ENCODE measurements at regions not wholly inside any gene's neighbourhood (a gene's known extent, or its start where the extent isn't known, plus 50 kb on each side); places are given as distances from the start of the nearest gene placed in this dataset.
"Not testable (repeated sequence)": the region's sequence is repeated elsewhere in the genome, so short reads cannot be mapped to it uniquely, and the experiment has no call there.

DNA sequence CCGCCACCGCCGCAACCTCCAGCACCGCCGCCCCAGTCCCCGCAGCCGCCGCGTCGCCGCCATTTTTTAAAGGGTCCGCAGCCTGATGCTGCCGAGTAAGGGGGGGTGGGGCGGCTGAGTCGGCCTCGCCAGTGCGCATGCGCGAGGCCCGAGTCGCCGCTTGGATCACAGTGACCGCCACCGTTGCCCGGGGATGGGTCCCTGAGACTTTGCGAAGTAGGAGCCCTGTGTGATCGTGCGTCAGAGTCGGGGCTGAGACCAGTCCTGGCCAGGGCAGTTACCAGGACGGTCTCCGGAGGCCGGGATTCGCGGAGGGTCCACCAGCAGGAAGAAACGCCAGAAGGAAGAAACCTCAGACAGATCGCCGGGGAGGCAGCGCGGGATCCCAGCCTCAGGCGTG lies 1421.7 kb upstream of the PCDH10 start:
- H3K36me3 Mint-ChIP-seq (ENCODE audit: unreplicated experiment); H3K4me1 Mint-ChIP-seq (ENCODE audit: low read depth, unreplicated experiment); H3K27ac Mint-ChIP-seq (ENCODE audit: unreplicated experiment); DNase-seq; H3K9me3 Mint-ChIP-seq (ENCODE audit: unreplicated experiment); H3K4me3 Mint-ChIP-seq (ENCODE audit: unreplicated experiment); H3K27me3 Mint-ChIP-seq (ENCODE audit: unreplicated experiment): not testable (repeated sequence)

DNA sequence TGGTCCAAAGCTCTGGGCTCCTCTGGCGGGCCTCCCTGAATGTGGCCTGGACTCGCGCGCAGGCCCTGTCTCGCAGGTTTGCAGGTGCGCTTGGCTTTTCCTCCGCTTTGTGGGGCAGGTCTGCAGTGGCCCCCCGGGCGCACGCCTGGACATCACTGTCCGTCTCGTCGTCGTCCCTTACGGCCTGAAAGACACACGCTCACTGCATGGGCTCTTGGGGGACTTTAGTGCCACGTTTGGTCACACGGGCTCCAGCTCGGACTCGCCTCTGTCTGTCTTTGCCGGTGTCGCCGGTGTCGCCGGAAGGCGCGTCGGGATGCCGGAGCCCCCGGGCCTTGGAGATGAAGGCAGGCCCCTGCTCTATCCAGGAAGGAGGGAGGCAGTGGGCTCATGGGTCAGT lies 1419.9 kb upstream of the PCDH10 start:
- not testable (repeated sequence) for H3K4me3 Mint-ChIP-seq (ENCODE audit: unreplicated experiment); H3K27ac Mint-ChIP-seq (ENCODE audit: unreplicated experiment); H3K4me1 Mint-ChIP-seq (ENCODE audit: low read depth, unreplicated experiment); H3K27me3 Mint-ChIP-seq (ENCODE audit: unreplicated experiment); H3K9me3 Mint-ChIP-seq (ENCODE audit: unreplicated experiment); H3K36me3 Mint-ChIP-seq (ENCODE audit: unreplicated experiment); DNase-seq

DNA sequence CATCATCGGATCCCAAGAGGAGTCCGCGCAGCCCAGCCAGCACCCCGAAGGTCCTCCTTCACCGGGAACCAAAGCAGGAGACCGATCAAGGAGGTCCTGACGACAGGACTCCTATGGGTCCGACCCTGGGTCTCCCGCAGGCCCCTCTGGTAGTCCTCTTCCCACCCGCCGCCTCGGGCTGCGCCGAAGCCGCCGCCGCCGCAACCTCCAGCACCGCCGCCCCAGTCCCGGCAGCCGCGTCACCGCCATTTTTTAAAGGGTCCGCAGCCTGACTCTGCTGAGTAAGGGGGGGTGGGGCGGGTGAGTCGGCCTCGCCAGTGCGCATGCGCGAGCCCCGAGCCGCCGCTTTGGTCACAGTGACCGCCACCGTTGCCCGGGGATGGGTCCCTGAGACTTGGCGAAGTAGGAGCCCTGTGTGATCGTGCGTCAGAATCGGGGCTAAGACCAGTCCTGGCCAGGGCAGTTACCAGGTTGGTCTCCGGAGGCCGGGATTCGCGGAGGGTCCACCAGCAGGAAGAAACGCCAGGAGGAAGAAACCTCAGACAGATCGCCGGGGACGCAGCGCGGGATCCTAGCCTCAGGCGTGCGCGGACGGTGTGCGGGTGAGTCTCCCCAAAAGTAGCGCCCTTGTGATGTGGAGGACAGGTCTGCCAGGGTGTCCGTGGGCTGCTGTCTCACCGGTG lies 1419.2 kb upstream of the PCDH10 start:
- H3K27me3 Mint-ChIP-seq (ENCODE audit: unreplicated experiment); H3K4me1 Mint-ChIP-seq (ENCODE audit: low read depth, unreplicated experiment); H3K36me3 Mint-ChIP-seq (ENCODE audit: unreplicated experiment): not testable (repeated sequence)

DNA sequence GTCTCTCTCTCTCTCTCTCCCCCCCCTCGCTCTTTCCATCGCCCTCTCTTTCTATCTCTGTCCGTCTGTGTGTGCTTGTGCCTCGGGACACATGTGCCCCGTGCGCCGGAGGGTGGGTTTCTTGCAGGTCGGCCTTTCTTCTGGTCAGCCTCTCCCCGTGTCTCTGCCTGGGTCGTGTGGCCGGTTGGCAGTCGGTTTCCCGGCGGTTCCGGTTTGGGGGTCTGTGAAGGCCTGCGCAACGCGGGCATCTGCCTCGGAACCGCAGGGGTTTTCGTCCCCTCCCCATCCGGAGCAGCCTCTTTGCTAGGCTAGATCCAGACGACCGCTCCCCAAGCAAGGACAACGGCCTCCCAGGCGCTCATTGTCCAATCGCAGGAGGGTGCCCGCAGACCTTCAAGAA lies 1418.5 kb upstream of the PCDH10 start:
- not testable (repeated sequence) for H3K27me3 Mint-ChIP-seq (ENCODE audit: unreplicated experiment); H3K36me3 Mint-ChIP-seq (ENCODE audit: unreplicated experiment); H3K4me3 Mint-ChIP-seq (ENCODE audit: unreplicated experiment); H3K9me3 Mint-ChIP-seq (ENCODE audit: unreplicated experiment); H3K27ac Mint-ChIP-seq (ENCODE audit: unreplicated experiment); DNase-seq; H3K4me1 Mint-ChIP-seq (ENCODE audit: low read depth, unreplicated experiment)

More for the DNA sequence above, 1419.2 kb upstream of the PCDH10 start:
- not testable (repeated sequence) for H3K27ac Mint-ChIP-seq (ENCODE audit: unreplicated experiment); H3K9me3 Mint-ChIP-seq (ENCODE audit: unreplicated experiment); H3K4me3 Mint-ChIP-seq (ENCODE audit: unreplicated experiment); DNase-seq

DNA sequence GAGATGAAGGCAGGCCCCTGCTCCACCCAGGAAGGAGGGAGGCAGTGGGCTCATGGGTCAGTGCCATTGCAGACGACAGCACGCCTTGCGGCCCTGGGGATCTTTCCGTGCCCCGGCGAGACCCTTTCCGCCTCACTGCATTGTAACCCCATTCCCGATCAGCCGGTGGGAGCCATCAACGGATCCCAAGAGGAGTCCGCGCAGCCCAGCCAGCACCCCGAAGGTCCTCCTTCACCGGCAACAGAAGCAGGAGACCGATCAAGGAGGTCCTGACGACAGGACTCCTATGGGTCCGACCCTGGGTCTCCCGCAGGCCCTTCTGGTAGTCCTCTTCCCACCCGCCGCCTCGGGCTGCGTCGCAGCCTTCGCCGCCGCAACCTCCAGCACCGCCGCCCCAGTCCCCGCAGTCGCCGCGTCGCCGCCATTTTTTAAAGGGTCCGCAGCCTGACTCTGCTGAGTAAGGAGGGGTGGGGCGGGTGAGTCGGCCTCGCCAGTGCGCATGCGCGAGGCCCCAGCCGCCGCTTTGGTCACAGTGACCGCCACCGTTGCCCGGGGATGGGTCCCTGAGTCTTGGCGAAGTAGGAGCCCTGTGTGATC lies 1417.0 kb upstream of the PCDH10 start:
- H3K4me3 Mint-ChIP-seq (ENCODE audit: unreplicated experiment); H3K27ac Mint-ChIP-seq (ENCODE audit: unreplicated experiment); DNase-seq; H3K9me3 Mint-ChIP-seq (ENCODE audit: unreplicated experiment); H3K4me1 Mint-ChIP-seq (ENCODE audit: low read depth, unreplicated experiment); H3K27me3 Mint-ChIP-seq (ENCODE audit: unreplicated experiment); H3K36me3 Mint-ChIP-seq (ENCODE audit: unreplicated experiment): not testable (repeated sequence)

DNA sequence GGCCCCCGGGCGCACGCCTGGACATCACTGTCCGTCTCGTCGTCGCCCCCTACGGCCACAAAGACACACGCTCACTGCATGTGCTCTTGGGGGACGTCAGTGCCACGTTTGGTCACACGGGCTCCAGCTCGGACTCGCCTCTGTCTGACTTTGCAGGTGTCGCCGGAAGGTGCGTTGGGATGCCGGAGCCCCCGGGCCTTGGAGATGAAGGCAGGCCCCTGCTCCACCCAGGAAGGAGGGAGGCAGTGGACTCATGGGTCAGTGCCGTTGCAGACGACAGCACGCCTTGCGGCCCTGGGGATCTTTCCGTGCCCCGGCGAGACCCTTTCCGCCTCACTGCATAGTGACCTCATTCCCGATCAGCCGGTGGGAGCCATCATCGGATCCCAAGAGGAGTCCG lies 1414.8 kb upstream of the PCDH10 start:
- not testable (repeated sequence) for H3K27me3 Mint-ChIP-seq (ENCODE audit: unreplicated experiment); H3K36me3 Mint-ChIP-seq (ENCODE audit: unreplicated experiment); H3K9me3 Mint-ChIP-seq (ENCODE audit: unreplicated experiment); H3K27ac Mint-ChIP-seq (ENCODE audit: unreplicated experiment); H3K4me1 Mint-ChIP-seq (ENCODE audit: low read depth, unreplicated experiment); DNase-seq; H3K4me3 Mint-ChIP-seq (ENCODE audit: unreplicated experiment)

DNA sequence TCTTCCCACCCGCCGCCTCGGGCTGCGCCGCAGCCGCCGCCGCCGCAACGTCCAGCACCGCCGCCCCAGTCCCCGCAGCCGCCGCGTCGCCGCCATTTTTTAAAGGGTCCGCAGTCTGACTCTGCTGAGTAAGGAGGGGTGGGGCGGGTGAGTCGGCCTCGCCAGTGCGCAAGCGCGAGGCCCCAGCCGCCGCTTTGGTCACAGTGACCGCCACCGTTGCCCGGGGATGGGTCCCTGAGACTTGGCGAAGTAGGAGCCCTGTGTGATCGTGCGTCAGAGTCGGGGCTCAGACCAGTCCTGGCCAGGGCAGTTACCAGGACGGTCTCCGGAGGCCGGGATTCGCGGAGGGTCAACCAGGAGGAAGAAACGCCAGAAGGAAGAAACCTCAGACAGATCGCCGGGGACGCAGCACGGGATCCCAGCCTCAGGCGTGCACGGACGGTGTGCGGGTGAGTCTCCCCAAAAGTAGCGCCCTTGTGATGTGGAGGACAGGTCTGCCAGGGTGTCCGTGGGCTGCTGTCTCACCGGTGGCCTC lies 1414.2 kb upstream of the PCDH10 start:
- not testable (repeated sequence) for H3K4me3 Mint-ChIP-seq (ENCODE audit: unreplicated experiment); H3K4me1 Mint-ChIP-seq (ENCODE audit: low read depth, unreplicated experiment); H3K27me3 Mint-ChIP-seq (ENCODE audit: unreplicated experiment); H3K27ac Mint-ChIP-seq (ENCODE audit: unreplicated experiment); H3K9me3 Mint-ChIP-seq (ENCODE audit: unreplicated experiment); H3K36me3 Mint-ChIP-seq (ENCODE audit: unreplicated experiment)
- DNase-seq: peak; percentile 41

DNA sequence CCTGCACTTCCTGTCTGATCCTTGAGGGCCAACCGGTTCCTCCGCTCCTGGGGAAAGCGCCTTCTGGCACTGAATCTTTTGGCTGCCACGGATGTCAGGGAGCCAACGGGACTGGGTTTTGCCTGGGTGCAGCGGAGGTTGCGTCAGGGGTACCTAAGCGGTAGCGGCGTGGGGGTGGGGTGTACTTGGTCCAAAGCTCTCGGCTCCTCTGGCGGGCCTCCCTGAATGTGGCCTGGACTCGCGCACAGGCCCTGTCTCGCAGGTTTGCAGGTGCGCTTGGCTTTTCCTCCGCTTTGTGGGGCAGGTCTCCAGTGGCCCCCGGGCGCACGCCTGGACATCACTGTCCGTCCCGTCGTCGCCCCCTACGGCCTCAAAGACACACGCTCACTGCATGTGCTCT lies 1410.1 kb upstream of the PCDH10 start:
- not testable (repeated sequence) for H3K27me3 Mint-ChIP-seq (ENCODE audit: unreplicated experiment); H3K36me3 Mint-ChIP-seq (ENCODE audit: unreplicated experiment); H3K27ac Mint-ChIP-seq (ENCODE audit: unreplicated experiment); H3K4me1 Mint-ChIP-seq (ENCODE audit: low read depth, unreplicated experiment); H3K4me3 Mint-ChIP-seq (ENCODE audit: unreplicated experiment); H3K9me3 Mint-ChIP-seq (ENCODE audit: unreplicated experiment); DNase-seq

DNA sequence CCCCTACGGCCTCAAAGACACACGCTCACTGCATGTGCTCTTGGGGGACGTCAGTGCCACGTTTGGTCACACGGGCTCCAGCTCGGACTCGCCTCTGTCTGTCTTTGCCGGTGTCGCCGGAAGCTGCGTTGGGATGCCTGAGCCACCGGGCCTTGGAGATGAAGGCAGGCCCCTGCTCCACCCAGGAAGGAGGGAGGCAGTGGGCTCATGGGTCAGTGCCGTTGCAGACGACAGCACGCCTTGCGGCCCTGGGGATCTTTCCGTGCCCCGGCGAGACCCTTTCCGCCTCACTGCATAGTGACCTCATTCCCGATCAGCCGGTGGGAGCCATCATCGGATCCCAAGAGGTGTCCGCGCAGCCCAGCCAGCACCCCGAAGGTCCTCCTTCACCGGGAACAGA lies 1407.3 kb upstream of the PCDH10 start:
- H3K27ac Mint-ChIP-seq (ENCODE audit: unreplicated experiment); DNase-seq; H3K4me1 Mint-ChIP-seq (ENCODE audit: low read depth, unreplicated experiment); H3K4me3 Mint-ChIP-seq (ENCODE audit: unreplicated experiment); H3K36me3 Mint-ChIP-seq (ENCODE audit: unreplicated experiment); H3K27me3 Mint-ChIP-seq (ENCODE audit: unreplicated experiment); H3K9me3 Mint-ChIP-seq (ENCODE audit: unreplicated experiment): not testable (repeated sequence)

DNA sequence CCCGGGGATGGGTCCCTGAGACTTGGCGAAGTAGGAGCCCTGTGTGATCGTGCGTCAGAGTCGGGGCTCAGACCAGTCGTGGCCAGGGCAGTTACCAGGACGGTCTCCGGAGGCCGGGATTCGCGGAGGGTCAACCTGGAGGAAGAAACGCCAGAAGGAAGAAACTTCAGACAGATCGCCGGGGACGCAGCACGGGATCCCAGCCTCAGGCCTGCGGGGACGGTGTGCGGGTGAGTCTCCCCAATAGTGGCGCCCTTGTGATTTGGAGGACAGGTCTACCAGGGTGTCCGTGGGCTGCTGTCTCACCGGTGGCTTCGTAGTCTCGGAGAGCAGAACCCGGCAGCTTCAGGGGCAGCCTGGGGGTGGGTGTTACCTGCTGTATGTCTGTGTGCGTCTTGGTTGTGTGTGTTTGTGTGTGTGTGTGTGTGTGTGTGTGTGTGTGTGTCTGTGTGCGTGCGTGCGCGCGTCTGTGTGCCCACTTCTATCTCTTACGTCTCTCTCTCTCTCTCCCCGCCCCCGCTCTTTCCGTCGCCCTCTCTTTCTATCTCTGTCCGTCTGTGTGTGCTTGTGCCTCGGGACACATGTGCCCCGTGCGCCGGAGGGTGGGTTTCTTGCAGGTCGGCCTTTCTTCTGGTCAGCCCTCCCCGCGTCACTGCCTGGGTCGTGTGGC lies 1406.4 kb upstream of the PCDH10 start:
- H3K4me1 Mint-ChIP-seq (ENCODE audit: low read depth, unreplicated experiment); H3K4me3 Mint-ChIP-seq (ENCODE audit: unreplicated experiment); H3K27me3 Mint-ChIP-seq (ENCODE audit: unreplicated experiment); H3K36me3 Mint-ChIP-seq (ENCODE audit: unreplicated experiment); H3K9me3 Mint-ChIP-seq (ENCODE audit: unreplicated experiment); DNase-seq: not testable (repeated sequence)
- peak overlapping the region; percentile 34 for H3K27ac Mint-ChIP-seq (ENCODE audit: unreplicated experiment)

DNA sequence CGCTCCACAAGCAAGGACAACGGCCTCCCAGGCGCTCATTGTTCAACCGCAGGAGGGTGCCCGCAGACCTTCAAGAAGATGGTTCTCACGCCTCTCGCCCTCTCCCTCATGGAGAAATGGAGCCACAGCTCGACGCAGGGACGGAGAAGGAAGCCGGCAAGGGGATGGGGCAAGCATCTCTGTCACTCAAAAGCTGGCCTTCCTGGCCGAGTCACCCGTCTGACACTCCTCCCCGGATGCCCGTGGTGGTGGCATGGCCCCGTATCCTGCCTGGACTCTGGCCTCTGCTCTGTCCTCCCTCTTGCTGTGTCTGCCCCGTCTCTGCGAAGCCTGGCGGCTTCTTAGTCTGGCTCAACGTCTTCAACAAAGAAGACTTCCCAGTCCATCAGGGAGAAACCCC lies 1405.7 kb upstream of the PCDH10 start:
- H3K4me3 Mint-ChIP-seq (ENCODE audit: unreplicated experiment); H3K4me1 Mint-ChIP-seq (ENCODE audit: low read depth, unreplicated experiment); H3K36me3 Mint-ChIP-seq (ENCODE audit: unreplicated experiment); H3K9me3 Mint-ChIP-seq (ENCODE audit: unreplicated experiment); H3K27me3 Mint-ChIP-seq (ENCODE audit: unreplicated experiment); H3K27ac Mint-ChIP-seq (ENCODE audit: unreplicated experiment): not testable (repeated sequence)
- DNase-seq: peak; percentile 30

DNA sequence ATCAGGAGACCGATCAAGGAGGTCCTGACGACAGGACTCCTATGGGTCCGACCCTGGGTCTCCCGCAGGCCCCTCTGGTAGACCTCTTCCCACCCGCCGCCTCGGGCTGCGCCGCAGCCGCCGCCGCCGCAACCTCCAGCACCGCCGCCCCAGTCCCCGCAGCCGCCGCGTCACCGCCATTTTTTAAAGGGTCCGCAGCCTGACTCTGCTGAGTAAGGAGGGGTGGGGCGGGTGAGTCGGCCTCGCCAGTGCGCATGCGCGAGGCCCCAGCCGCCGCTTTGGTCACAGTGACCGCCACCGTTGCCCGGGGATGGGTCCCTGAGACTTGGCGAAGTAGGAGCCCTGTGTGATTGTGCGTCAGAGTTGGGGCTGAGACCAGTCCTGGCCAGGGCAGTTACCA lies 1401.9 kb upstream of the PCDH10 start:
- not testable (repeated sequence) for H3K4me1 Mint-ChIP-seq (ENCODE audit: low read depth, unreplicated experiment); H3K9me3 Mint-ChIP-seq (ENCODE audit: unreplicated experiment); H3K36me3 Mint-ChIP-seq (ENCODE audit: unreplicated experiment); H3K27ac Mint-ChIP-seq (ENCODE audit: unreplicated experiment); DNase-seq; H3K4me3 Mint-ChIP-seq (ENCODE audit: unreplicated experiment); H3K27me3 Mint-ChIP-seq (ENCODE audit: unreplicated experiment)

Data from glutamatergic neuron (in vitro differentiated cells).